ENCODE measurements at regions not wholly inside any gene's neighbourhood (a gene's known extent, or its start where the extent isn't known, plus 50 kb on each side); places are given as distances from the start of the nearest gene placed in this dataset.

DNA sequence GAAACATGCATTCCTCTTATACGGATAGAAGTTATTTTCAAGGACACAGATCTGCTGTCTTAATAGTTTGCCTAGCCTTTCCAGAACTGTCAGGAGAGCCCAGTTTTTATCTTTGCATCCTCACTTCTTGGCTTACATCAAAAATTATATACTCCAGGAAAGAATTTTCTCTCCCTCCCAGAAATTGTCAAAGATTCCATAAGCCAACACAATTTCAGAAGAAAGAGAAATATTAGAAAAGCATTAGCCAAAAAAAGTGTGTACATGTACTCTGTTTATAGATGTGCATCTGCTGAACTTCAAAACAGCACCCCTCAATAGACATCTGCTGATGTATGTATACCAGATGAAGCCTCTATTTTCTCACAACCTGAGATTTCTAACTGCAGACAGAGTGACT lies 210.4 kb downstream of the METTL4 start:
- H3K27ac ChIP-seq, result no peak overlapping the region
- no peaks in the 10 kb centered on the region for H3K27me3 ChIP-seq
- H3K4me1 ChIP-seq (ENCODE audit: control insufficient read depth in 1 of 2, insufficient read depth in 1 of 2, low read depth in 1 of 2, low read length in 1 of 2), result no peaks in the 10 kb centered on the region
- H3K9me3 ChIP-seq, result no peaks in the 10 kb centered on the region
- TF ChIP-seq, protein P1, sequence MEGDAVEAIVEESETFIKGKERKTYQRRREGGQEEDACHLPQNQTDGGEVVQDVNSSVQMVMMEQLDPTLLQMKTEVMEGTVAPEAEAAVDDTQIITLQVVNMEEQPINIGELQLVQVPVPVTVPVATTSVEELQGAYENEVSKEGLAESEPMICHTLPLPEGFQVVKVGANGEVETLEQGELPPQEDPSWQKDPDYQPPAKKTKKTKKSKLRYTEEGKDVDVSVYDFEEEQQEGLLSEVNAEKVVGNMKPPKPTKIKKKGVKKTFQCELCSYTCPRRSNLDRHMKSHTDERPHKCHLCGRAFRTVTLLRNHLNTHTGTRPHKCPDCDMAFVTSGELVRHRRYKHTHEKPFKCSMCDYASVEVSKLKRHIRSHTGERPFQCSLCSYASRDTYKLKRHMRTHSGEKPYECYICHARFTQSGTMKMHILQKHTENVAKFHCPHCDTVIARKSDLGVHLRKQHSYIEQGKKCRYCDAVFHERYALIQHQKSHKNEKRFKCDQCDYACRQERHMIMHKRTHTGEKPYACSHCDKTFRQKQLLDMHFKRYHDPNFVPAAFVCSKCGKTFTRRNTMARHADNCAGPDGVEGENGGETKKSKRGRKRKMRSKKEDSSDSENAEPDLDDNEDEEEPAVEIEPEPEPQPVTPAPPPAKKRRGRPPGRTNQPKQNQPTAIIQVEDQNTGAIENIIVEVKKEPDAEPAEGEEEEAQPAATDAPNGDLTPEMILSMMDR (IDR thresholded peaks at IDR 0.05), result no peak
- no peak overlapping the region for H3K4me3 ChIP-seq (ENCODE audit: low read depth in 1 of 2, low read length in 1 of 2)
- no peaks in the 10 kb centered on the region for H3K36me3 ChIP-seq

DNA sequence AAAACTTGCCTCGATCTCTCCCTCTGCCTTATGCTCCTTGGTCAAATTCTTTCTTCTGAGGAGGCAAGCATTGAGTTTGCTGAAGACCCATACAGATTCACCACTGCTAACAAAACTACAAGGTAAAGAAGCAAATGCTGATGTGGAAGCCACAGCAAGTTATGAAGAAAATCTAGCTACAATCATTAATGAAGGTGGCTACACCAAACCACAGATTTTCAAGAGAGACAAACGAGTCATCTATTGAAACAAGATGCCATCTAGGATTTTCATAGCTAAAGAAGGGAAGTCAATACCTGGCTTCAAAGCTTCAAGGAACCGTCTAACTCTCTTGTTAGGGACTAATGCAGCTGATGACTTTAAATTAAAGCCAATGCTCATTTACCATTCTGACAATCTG lies 203.2 kb downstream of the METTL4 start:
- Histone ChIP-seq H3K36me3 (no peaks in the 10 kb centered on the region), H3K9me3 (no peaks in the 10 kb centered on the region), H3K4me1 (ENCODE audit: control insufficient read depth in 1 of 2, insufficient read depth in 1 of 2, low read depth in 1 of 2, low read length in 1 of 2) (no peaks in the 10 kb centered on the region), H3K27ac (no peak overlapping the region), H3K27me3 (peaks cover 3% of the 10 kb centered on the region), H3K4me3 (ENCODE audit: low read depth in 1 of 2, low read length in 1 of 2) (no peak overlapping the region)
- TF ChIP-seq, protein P1 (IDR thresholded peaks at IDR 0.05), result no peak

GRCh38 chr18:2376707-2377106 lies 194.6 kb downstream of the METTL4 start:
- Histone ChIP-seq H3K4me1 (ENCODE audit: control insufficient read depth in 1 of 2, insufficient read depth in 1 of 2, low read depth in 1 of 2, low read length in 1 of 2) (no peaks in the 10 kb centered on the region), H3K36me3 (no peaks in the 10 kb centered on the region), H3K27ac (no peak overlapping the region), H3K4me3 (ENCODE audit: low read depth in 1 of 2, low read length in 1 of 2) (no peak overlapping the region), H3K27me3 (no peaks in the 10 kb centered on the region), H3K9me3 (peaks cover 4% of the 10 kb centered on the region)
- TF ChIP-seq, protein P1 (IDR thresholded peaks at IDR 0.05), result no peak

DNA sequence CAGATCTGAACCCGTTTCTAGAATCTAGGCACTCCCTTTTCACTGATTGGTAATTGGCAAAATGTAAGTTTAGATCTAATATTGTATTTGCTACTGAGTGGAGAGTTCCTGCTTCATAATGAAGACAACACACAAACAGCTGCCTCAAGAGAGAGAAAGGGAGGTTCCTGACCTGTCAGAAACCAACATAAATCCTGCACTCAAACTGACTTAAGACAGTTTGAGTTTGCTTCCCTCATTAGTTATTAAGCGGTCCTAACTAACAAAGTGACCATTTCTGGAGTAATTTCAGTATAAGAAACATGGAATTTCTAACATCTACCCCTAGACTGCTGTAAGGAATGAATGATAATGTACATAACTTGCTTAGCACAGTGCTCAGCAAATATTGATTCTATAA lies 191.2 kb downstream of the METTL4 start:
- Histone ChIP-seq H3K36me3 (no peaks in the 10 kb centered on the region), H3K27me3 (no peaks in the 10 kb centered on the region), H3K4me3 (ENCODE audit: low read depth in 1 of 2, low read length in 1 of 2) (no peak overlapping the region), H3K9me3 (peaks cover 4% of the 10 kb centered on the region), H3K27ac (no peak overlapping the region), H3K4me1 (ENCODE audit: control insufficient read depth in 1 of 2, insufficient read depth in 1 of 2, low read depth in 1 of 2, low read length in 1 of 2) (no peaks in the 10 kb centered on the region)
- TF ChIP-seq, protein P1 (IDR thresholded peaks at IDR 0.05), result no peak

- TF ChIP-seq, protein P1 (IDR thresholded peaks at IDR 0.05), result no peak
- no peaks in the 10 kb centered on the region for H3K9me3 ChIP-seq
- H3K27me3 ChIP-seq, result no peaks in the 10 kb centered on the region
- H3K27ac ChIP-seq, result no peak overlapping the region
- no peaks in the 10 kb centered on the region for H3K36me3 ChIP-seq
- H3K4me3 ChIP-seq (ENCODE audit: low read depth in 1 of 2, low read length in 1 of 2), result no peak overlapping the region
- H3K4me1 ChIP-seq (ENCODE audit: control insufficient read depth in 1 of 2, insufficient read depth in 1 of 2, low read depth in 1 of 2, low read length in 1 of 2), result no peaks in the 10 kb centered on the region
Observed at GRCh38 chr18:2381539-2381938, 189.8 kb downstream of the METTL4 start.

DNA sequence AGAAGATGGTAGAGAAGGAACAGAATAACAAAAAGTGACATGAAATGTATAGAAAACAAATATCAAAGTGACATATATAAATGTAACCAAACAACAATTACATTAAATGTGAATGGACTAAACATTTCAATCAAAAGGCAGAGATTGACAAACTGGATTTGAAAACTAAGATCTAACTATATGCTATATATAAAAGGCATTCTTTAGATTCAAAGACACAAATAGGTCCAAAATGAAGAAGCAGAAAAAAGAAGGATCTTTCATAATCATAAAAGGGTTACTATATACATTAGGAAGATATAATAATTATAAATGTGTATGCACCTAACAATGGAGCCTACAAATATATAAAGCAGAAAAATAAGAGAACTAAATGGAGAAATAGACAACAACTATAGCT lies 183.7 kb downstream of the METTL4 start:
- Histone ChIP-seq H3K27me3 (peaks cover 5% of the 10 kb centered on the region), H3K9me3 (no peaks in the 10 kb centered on the region), H3K4me3 (ENCODE audit: low read depth in 1 of 2, low read length in 1 of 2) (no peak overlapping the region), H3K36me3 (no peaks in the 10 kb centered on the region), H3K4me1 (ENCODE audit: control insufficient read depth in 1 of 2, insufficient read depth in 1 of 2, low read depth in 1 of 2, low read length in 1 of 2) (no peaks in the 10 kb centered on the region), H3K27ac (no peak overlapping the region)
- TF ChIP-seq, protein P1 (IDR thresholded peaks at IDR 0.05), result no peak
